Activated CD8-positive, alpha-beta memory T cell treated with anti-CD3 and anti-CD28 coated beads, Interleukin-2, amount 50 U/mL, for 24 hours (primary cell): ENCODE measurements at regions not wholly inside any gene's neighbourhood (a gene's known extent, or its start where the extent isn't known, plus 50 kb on each side); places are given as distances from the start of the nearest gene placed in this dataset.

ENCODE experiments used
- DNase-seq: peaks from one replicate; pipeline ENCODE4 v3.0.0-alpha.2; 2020; ENCODE audit errors: extremely low read depth

DNA sequence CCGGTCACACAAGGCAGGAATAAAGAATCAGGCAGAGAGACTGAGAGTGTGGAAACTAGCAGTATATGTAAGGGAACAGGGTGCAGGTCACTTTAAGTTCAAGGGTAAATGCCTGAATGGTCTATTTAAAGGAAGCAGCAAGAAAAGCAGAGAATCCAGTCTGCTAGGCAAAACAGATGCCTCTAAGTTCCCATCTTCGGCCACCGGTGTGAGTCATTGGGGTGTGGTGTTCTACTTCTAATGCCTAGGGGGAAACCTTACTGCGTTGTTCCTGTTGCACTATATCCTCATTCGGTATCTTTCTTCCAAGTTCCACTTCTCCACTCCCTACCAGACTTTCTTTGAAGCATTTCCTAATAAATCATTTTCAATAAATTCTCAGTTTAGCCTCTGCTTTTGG is 259.9 kb downstream of the HHIPL2 start:
- DNase-seq, result no peak

DNA sequence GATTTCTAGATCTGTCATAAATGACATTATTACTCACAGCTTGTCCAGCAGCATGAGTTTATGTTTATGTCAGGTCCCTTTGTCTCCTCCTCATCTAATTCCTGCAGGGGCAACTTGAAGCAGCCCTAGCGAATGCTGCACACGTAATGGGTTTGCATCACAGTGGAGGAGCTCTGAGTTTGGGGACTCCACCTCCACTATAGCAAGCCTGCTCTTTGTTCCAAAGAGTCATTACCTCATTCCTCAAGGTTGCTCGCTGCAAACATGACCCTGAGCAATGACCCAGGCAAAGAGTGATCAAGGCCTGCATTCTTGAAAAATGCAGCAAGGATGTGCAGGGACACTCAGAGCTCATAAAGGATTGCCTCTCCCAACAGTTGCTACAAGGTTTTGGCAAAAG is 261.9 kb downstream of the HHIPL2 start:
- DNase-seq, result no peak

DNA sequence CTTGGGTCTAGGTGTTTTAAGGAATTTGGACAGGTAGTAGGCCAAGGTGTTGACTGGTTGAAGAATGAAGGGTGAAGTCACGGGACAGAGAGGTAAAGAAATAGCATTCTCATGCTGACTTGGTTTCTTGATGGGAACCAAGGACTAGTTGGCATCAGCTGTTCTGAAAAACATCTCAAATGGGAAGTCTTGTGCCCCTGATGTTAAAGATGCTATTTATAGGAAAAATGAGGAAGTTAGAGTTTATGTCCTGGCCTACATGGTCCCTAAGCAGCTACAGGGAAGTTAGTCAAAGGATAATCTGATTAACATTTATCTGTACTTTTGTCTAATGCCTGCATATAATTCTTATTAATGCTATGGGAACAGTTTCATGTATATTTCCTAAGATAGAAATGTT is 262.4 kb downstream of the HHIPL2 start:
- DNase-seq, result no peak

DNA sequence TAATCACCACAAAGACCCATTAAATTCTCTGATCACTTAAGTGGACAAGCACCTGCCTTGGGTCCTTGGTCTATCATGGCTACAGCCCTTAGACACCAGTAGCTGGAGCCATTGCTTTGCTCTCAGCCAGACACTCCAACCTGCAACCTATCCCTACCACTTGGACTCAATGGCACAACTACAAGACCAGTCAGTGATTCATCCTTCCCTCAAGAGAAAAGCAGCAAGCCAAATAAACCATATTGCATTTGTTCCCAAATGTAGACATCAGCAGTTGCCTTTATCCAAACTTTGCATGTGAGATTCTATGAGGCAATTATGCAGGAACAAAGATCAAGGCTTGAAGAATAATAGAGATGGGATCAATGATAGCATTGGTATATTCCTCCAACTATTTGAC is 263.4 kb downstream of the HHIPL2 start:
- DNase-seq, result no peak

DNA sequence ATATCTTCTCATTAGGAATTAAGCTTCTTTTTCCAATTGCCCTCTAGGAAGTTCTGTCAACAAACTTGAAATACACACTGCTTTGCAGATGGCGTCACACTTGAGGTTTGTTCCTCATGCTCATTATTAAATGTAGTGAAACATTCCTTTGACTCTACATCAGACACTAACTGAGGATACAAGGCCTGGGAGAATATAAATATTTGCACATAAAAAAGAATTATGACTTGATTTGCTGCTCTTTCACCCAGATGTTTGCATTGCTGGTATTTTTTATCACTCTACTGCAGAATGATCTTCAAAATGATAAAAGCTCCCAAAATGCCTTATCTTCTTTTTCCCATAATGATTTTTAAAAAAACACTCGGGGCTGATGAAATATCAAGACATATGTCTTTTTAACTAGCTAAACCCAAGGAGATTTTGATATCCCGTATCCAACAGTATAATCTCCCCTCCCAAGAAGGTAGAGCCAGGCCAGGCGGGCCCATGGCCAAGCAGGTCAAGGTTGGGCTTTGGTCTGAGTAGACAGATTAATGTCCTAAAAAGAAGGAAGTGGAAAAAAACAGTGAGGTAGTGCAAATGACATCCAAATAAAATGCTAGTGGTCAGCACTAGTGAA is 264.6 kb downstream of the HHIPL2 start:
- no peak for DNase-seq

DNA sequence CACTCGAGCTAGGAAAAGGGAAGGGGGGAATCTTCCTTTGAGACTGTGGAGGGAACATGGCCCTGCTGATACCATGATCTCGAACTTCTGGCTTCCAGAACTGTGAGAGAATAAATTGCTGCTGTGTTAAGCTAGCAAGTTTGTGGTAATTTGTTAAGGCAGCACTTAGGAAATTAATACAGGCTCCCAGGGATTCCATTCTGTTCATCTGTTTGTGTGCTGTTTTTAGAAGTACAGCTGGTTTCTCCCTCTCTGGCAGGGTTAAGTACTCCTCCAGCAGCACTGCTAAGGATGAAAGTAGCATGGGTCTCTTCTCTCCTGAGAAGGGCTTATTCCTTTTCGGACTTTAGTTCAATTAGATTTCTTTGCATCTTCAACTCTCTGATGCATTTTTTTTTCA is 268.3 kb downstream of the HHIPL2 start:
- no peak for DNase-seq

DNA sequence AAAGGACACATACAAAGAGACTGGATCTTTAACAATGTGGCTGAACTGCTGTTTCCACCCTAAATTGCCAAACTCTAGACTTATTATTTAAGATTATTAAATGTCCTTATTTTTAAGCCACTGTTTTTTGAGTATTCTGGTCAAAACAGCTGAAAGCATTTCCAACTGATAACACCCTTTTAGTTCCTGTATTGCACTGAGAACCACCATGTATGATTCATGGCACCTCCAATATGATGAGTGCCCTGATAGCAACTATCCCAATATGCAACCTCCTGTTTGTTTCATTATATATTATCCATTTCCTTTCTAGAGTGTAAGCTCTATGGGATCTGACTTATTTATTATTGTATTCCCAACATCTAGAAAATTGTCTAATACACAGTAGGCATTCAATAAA is 269.4 kb downstream of the HHIPL2 start:
- no peak for DNase-seq

DNA sequence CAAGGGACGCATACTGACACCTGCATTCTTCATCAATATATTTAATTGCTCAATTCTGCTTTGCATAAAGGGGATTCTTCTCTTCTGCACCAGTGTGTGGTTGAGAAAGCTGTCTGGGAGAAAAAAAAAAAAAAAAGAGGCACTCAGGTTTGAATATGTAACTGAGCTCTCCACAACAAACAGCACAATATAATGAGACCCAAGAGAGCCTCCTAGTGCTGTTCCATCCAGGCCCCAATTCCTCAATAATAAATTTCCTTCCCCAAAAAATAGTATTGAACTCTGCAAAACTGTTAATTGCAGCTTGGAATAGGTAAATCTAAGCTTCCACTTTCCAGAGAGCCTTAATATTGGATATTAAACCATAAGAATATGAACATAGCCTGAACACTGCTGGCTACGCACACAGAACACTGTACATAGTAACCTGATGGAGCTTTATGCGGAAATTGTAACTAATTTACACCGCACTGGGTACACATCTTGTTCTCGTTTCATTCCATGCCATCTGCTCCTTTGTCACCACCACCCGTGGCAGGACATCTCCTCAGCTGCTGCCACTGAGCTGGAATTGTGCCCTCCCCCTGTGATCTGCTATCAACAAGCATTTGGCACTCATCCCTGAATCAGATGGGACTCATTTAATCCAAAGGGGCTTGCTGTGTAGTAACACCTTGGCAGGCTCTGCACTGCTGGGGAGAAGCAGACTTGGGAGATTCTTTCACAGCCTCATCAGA is 272.0 kb downstream of the HHIPL2 start:
- DNase-seq, result no peak

DNA sequence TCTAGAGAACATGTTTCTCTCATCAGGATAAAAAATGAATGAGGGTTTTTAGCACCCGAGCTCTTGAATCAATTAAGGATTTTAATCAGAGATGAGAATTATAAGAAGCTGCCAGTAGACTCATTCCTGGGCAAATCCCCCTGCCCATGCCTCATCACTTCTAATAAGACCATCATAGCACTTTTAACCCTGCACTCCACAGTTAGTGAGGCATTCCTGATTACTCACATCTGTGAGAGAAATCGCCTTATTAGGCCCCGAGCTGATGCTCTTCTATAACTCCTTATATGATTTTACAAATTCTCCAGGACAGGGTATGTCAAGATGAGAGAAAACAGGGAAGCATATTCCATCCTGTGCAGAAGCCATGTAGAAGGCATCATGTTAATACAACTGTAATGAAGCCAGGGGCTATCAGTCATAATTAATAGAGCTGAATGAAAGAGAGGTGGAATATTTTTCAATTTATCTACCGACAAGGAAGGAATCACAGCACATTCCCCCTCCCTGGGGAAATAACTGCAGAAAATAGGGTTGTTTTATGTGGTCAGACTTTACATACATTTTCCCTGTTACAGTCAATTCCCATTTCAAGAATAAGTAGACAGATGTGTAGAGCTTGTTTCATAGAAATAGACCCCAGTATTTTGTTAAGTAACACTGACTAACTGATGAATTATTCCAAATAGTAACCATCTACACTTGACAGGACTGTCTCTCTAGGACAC is 272.7 kb downstream of the HHIPL2 start:
- DNase-seq, result no peak

DNA sequence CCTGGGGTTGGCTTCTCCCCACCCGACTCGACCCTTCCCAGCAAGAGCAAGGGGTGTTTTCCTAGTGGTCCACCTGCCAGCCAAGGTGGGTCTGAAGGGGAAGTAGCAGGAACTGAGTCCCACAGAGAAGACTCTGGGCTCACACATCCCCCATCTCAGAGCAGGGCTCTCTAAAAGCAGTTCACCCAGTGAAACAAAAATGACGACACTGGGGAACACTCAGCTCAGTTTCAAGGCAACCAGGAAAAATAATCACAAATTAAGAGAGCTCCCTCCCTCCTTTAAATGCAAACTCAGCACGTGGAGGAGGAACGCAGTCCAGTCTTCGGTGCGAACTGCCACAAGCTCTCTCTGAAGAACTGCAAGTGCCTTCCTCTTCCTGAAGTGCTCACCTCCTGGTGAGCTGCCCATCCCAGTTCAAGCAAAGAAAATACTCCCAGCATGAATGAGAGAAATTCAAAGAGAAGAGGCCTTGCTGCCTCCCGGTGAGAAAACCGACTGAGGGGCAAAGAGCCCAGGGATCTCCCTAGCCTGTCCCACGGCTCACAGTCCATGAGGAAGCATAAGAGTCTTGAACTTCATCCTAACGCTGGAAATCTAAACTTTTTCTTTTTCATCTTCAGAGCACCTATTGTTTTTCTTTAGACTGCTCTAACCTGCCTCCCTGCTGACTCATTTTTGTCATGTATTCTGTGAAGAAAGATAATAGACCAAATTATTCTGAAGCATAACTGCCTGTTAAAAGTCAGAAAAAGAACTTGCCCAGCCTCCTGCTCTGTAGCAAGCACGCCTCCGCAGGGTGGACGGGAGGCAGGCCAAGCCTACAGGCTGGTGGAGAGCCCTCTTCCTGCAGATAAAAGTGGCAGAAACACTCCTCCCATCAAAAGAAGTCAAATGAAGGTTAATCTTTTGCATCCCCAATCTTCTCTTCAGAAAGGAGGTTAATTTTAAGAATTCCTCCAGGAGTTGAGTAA is 281.4 kb downstream of the HHIPL2 start:
- no peak for DNase-seq

DNA sequence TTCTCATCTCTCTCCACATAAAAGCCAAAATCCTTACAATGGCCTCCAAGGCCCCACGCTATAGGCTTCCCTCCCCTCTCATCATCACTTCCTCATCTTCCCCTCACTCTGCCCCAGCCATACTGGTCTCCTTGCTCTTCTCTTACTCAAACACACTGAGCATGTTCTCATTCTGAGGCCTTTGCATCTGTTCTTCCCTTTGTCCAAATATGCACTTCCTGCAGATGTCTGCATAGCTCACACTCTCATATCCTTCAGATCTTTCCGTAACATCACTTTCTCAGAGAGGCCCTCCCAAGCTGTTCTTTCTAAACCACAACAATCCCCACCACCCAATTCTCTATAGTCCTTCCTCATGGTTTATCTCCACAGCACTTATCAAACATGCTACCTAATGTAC is 284.1 kb downstream of the HHIPL2 start:
- DNase-seq, result no peak

DNA sequence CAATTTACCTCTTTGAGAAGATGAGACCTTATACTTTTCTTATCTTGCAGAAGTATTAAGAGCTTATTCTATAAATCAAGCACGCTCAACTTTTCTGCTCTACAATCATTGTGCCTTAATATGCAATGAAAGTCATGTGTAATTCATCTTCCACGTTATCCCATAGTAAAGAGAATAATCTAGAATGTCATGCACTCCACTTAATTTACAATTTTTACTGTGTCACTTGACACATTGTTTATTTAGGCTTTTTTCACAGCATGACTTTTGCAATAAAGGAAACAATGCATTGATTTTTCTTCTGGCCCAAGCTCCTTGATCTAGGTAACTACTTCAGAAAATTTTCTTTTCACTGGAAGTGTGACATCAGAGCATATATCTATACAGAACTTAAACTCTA is 290.9 kb downstream of the HHIPL2 start:
- DNase-seq, result no peak

DNA sequence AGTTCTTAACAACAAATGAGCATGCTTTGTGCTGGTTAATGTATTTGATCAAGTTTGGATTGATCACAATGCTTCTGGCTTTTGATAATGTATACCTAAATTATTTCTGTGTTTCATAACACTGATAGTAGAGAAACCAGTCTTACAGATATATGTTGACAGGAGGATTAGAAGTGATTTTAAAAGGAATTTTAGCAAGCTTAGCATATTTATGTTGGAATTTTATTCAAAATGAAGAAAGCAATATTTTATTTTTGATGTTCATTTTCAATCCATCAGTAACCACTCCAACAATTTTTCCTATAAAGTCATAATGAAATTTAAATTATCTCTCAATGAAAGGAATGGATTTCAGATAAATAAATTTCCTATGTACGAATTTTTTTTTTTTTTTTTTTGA is 291.8 kb downstream of the HHIPL2 start:
- no peak for DNase-seq

DNA sequence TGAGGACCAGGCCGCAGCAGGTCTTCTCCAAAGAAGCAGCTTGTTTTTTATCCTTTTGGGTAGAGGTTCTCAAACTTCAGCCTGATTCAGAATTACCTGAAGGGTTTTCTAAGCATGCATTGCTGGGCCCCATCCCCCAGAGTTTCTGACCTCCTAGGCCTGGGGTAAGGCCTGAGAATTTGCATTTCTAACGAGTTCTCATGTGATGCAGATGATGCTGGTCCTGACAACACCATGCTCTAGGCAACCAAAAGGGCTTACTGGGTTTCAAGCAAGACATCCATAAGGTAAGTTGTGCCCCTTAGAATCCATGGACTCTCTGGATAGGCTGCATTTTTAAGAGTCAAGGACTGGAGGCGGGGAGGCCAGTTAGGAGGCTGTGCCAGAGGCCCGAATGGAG is 295.1 kb downstream of the HHIPL2 start:
- no peak for DNase-seq

DNA sequence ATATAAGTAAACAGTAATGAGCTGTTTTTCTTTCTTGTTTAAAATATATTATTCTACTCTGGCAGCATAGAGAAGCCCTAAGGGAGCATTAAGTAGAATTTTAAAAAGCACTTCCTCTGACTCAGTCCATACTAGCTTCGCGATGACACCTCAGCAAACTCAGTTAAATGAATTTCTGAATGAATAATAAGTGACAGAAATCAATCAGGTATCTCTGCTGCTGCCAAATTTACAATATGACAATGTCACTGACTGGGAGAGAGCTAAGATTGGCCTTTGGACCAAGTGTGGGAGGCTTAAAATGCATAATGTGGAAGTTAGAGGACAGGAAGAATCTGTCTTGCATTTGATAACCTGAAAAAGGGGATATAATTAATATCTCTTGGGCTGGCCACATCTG is 296.1 kb downstream of the HHIPL2 start:
- no peak for DNase-seq

DNA sequence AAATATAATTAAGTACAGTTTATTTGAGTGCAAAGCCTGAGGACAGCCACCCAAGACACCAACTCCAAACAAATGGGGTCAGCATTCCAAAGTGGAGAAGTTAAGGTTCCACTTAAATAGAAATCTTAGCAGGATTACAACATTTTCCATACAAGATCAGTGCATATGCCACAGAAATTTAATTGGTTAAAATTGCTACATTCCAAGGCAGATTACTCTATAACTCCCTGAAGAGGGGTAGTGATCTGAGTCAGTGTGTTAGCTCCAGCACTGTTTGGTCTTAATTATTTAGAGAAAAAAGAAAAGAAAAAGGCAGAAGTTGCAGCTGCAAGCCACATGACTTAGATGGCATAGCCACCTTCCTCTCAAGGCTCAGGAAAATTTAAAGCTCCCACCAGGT is 297.5 kb downstream of the HHIPL2 start:
- DNase-seq, result no peak

DNA sequence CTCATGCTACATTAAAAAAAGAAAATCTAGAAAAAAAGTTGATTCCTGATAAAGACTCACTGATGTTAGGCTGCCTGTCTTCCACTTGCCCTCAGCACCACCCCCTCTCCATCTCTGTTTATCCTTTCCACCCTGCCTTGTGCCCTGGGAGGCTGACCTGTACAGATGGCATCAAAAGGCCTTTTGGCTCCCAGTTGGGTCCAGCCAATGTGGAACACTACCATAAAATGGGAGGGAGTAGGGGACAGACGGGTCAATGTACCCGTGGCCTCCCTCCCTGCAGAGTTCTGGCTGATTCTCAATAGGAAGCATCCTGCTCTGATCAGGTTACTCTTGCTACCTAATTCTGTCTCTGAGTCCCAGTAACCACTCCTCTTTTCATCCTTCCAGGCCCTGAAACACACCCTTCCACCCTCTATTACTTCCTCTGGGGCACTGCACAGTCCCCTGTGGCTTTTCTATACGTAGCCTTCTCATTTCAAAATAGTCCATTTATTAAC is 300.0 kb downstream of the HHIPL2 start:
- DNase-seq, result no peak

DNA sequence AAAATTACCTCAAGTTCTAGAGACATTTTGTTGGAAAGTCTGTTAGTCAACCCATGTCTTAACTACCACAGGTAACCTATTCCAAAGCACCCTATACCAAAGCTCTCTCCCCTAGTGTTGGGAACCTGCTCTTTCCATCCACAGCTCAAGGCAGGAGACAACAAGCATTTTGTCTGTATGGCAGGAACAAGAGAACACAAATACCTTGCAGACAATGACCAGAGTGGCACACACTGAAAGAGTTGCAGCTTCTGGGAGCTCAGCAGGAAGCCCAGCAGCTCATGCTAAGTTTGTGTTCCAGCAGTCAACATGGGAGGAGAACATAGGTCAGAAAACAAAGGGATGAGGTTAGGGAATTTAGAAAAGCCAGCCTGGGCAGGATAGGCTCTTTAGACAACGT is 300.8 kb downstream of the HHIPL2 start:
- no peak for DNase-seq

DNA sequence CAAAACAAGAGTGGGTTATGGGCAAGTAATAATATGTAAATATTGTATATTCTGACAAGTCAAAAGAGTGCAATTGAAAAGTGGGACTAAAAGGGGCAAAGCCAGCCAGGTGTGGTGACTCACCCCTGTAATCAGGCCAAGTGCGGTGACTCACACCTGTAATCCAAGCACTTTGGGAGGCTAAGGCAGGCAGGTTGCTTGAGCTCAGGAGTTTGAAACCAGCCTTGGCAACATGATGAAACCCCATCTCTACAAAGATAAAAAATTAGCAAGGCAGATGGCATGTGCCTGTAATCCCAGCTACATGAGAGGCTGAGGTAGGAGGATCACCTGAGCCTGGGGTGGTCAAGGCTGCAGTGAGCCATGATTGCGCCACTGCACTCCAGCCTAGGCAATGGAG is 304.0 kb downstream of the HHIPL2 start:
- no peak for DNase-seq

DNA sequence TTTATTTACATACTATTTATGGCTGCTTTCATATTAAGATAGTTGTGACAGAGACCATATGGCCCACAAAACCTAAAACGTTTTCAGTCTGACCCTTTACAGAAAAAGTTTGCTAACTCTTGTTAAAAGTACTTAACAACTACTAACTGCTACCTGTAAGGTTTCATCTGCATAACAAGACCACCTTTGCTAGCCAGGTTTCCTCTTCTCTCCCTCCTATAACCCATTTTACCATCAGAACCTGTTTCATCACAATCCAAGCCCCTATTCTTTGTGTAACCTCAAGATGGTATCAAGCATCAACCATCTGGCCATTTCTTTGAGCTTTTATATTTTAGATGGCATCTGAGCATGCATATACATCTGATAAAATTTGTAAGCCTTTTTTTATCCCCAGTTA is 305.4 kb downstream of the HHIPL2 start:
- no peak for DNase-seq

DNA sequence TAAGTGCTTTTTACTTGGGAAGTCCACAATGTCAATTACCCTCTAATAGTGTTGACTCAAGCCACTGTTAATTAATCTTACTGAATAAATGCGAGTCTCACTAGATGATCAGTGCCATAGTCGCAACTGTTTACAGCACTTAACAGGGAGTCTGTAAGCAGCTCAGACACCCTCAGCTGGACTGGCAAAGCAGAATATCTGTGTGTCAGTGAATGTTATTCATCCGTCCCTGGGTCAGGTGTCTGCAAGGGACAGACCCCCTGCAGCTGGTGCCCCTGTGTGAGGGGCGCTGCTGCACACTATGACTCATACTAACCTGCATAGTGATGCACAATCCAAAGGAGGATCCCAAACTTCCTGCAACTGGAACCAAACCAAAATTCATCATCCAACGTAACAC is 306.5 kb downstream of the HHIPL2 start:
- no peak for DNase-seq
